ENCODE measurements at regions not wholly inside any gene's neighbourhood (a gene's known extent, or its start where the extent isn't known, plus 50 kb on each side); places are given as distances from the start of the nearest gene placed in this dataset.

GRCh38 chr15:48031466-48031865 is 89.3 kb upstream of the SLC24A5 start:
- H3K27ac ChIP-seq (ENCODE audit: low read depth, low read length), result no peak overlapping the region
- no peaks in the 10 kb centered on the region for H3K4me1 ChIP-seq (ENCODE audit: insufficient read depth, low read length)
- H2AFZ ChIP-seq (ENCODE audit: low read length), result no peak overlapping the region
- H3K79me2 ChIP-seq (ENCODE audit: insufficient read depth, low read length), result no peaks in the 10 kb centered on the region
- no peak overlapping the region for H3K4me2 ChIP-seq (ENCODE audit: insufficient read depth, low read length)
- H3K4me3 ChIP-seq (ENCODE audit: insufficient read depth, low read length), result no peak overlapping the region
- no peak for TF ChIP-seq CTCF (IDR thresholded peaks at IDR 0.05; ENCODE audit: extremely low read depth, low read depth, low read length)
- no peaks in the 10 kb centered on the region for H3K27me3 ChIP-seq (ENCODE audit: insufficient read depth, low read length)
- H3K9me3 ChIP-seq (ENCODE audit: low read depth, low read length), result no peaks in the 10 kb centered on the region
- no peaks in the 10 kb centered on the region for H3K36me3 ChIP-seq (ENCODE audit: insufficient read depth, low read length)
- peak; percentile 6 for DNase-seq (ENCODE audit: insufficient read length, low spot score, missing footprints)
- H4K20me1 ChIP-seq (ENCODE audit: insufficient read depth, low read length), result no peaks in the 10 kb centered on the region

- H3K27me3 ChIP-seq (ENCODE audit: insufficient read depth, low read length), result no peaks in the 10 kb centered on the region
- DNase-seq (ENCODE audit: insufficient read length, low spot score, missing footprints), result no peak
- H3K4me2 ChIP-seq (ENCODE audit: insufficient read depth, low read length), result no peak overlapping the region
- H3K79me2 ChIP-seq (ENCODE audit: insufficient read depth, low read length), result no peaks in the 10 kb centered on the region
- no peak overlapping the region for H3K4me3 ChIP-seq (ENCODE audit: insufficient read depth, low read length)
- TF ChIP-seq CTCF (IDR thresholded peaks at IDR 0.05; ENCODE audit: extremely low read depth, low read depth, low read length), result no peak
- no peaks in the 10 kb centered on the region for H4K20me1 ChIP-seq (ENCODE audit: insufficient read depth, low read length)
- no peak overlapping the region for H2AFZ ChIP-seq (ENCODE audit: low read length)
- H3K9me3 ChIP-seq (ENCODE audit: low read depth, low read length), result no peaks in the 10 kb centered on the region
- no peaks in the 10 kb centered on the region for H3K36me3 ChIP-seq (ENCODE audit: insufficient read depth, low read length)
- H3K27ac ChIP-seq (ENCODE audit: low read depth, low read length), result no peak overlapping the region
- H3K4me1 ChIP-seq (ENCODE audit: insufficient read depth, low read length), result no peaks in the 10 kb centered on the region
These were observed 88.8 kb upstream of the SLC24A5 start for GRCh38 chr15:48031973-48032372.

- Histone ChIP-seq H3K79me2 (ENCODE audit: insufficient read depth, low read length) (no peaks in the 10 kb centered on the region), H3K4me3 (ENCODE audit: insufficient read depth, low read length) (no peak overlapping the region), H3K36me3 (ENCODE audit: insufficient read depth, low read length) (no peaks in the 10 kb centered on the region), H3K27ac (ENCODE audit: low read depth, low read length) (no peak overlapping the region), H3K27me3 (ENCODE audit: insufficient read depth, low read length) (no peaks in the 10 kb centered on the region), H3K4me2 (ENCODE audit: insufficient read depth, low read length) (no peak overlapping the region), H3K9me3 (ENCODE audit: low read depth, low read length) (no peaks in the 10 kb centered on the region), H2AFZ (ENCODE audit: low read length) (no peak overlapping the region), H3K4me1 (ENCODE audit: insufficient read depth, low read length) (no peaks in the 10 kb centered on the region), H4K20me1 (ENCODE audit: insufficient read depth, low read length) (no peaks in the 10 kb centered on the region)
- TF ChIP-seq CTCF (IDR thresholded peaks at IDR 0.05; ENCODE audit: extremely low read depth, low read depth, low read length), result no peak
- no peak for DNase-seq (ENCODE audit: insufficient read length, low spot score, missing footprints)
These were observed 87.9 kb upstream of the SLC24A5 start for GRCh38 chr15:48032911-48033310.

GRCh38 chr15:48038221-48038620 is 82.6 kb upstream of the SLC24A5 start:
- no peak overlapping the region for H3K4me2 ChIP-seq (ENCODE audit: insufficient read depth, low read length)
- no peaks in the 10 kb centered on the region for H3K36me3 ChIP-seq (ENCODE audit: insufficient read depth, low read length)
- no peak overlapping the region for H3K27ac ChIP-seq (ENCODE audit: low read depth, low read length)
- H3K4me3 ChIP-seq (ENCODE audit: insufficient read depth, low read length), result no peak overlapping the region
- H3K27me3 ChIP-seq (ENCODE audit: insufficient read depth, low read length), result no peaks in the 10 kb centered on the region
- no peak for TF ChIP-seq CTCF (IDR thresholded peaks at IDR 0.05; ENCODE audit: extremely low read depth, low read depth, low read length)
- H3K9me3 ChIP-seq (ENCODE audit: low read depth, low read length), result no peaks in the 10 kb centered on the region
- no peaks in the 10 kb centered on the region for H4K20me1 ChIP-seq (ENCODE audit: insufficient read depth, low read length)
- DNase-seq (ENCODE audit: insufficient read length, low spot score, missing footprints), result no peak
- H2AFZ ChIP-seq (ENCODE audit: low read length), result no peak overlapping the region
- H3K79me2 ChIP-seq (ENCODE audit: insufficient read depth, low read length), result no peaks in the 10 kb centered on the region
- H3K4me1 ChIP-seq (ENCODE audit: insufficient read depth, low read length), result no peaks in the 10 kb centered on the region

All from osteoblast (primary cell).